ENCODE measurements at regions not wholly inside any gene's neighbourhood (a gene's known extent, or its start where the extent isn't known, plus 50 kb on each side); places are given as distances from the start of the nearest gene placed in this dataset.

DNA sequence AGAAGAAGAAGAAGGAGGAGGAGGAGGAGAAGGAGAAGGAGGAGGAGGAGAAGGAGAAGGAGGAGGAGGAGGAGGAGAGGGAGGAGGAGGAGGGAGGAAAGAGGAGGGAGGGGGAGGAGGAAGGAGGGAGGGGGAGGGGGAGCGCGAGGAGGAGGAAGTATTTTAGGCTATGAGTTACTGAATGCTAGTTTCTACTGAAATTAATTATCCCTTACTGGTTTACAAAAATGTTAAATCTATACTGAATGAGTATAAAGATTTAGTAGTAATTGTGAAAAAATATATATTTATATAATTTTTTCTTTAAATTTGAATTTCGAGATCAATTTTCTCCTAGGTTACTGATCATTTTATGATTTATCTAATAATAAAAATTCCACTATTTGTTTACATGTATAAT, 1769.0 kb upstream of the NUDT12 start:
- WGBS, 2 donors, result 78 to 81% methylated on average over 3 of the region's 3 CpGs
- H3K9me3 ChIP-seq, result no peaks in the 10 kb centered on the region
- no peak overlapping the region for H3K27ac ChIP-seq
- H3K36me3 ChIP-seq, result no peaks in the 10 kb centered on the region
- ATAC-seq (ENCODE audit: low FRiP score in 2 of 2) (no peak), DNase-seq (no peak)
- no peaks in the 10 kb centered on the region for H3K27me3 ChIP-seq
- TF ChIP-seq, protein P1, sequence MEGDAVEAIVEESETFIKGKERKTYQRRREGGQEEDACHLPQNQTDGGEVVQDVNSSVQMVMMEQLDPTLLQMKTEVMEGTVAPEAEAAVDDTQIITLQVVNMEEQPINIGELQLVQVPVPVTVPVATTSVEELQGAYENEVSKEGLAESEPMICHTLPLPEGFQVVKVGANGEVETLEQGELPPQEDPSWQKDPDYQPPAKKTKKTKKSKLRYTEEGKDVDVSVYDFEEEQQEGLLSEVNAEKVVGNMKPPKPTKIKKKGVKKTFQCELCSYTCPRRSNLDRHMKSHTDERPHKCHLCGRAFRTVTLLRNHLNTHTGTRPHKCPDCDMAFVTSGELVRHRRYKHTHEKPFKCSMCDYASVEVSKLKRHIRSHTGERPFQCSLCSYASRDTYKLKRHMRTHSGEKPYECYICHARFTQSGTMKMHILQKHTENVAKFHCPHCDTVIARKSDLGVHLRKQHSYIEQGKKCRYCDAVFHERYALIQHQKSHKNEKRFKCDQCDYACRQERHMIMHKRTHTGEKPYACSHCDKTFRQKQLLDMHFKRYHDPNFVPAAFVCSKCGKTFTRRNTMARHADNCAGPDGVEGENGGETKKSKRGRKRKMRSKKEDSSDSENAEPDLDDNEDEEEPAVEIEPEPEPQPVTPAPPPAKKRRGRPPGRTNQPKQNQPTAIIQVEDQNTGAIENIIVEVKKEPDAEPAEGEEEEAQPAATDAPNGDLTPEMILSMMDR (IDR thresholded peaks at IDR 0.05), result no peak
- TF ChIP-seq POLR2AphosphoS5 (IDR thresholded peaks at IDR 0.05) (no peak), POLR2A (IDR thresholded peaks at IDR 0.05) (no peak), EP300 (IDR thresholded peaks at IDR 0.05) (no peak)
- no peaks in the 10 kb centered on the region for H3K4me1 ChIP-seq
- no peak overlapping the region for H3K4me3 ChIP-seq

DNA sequence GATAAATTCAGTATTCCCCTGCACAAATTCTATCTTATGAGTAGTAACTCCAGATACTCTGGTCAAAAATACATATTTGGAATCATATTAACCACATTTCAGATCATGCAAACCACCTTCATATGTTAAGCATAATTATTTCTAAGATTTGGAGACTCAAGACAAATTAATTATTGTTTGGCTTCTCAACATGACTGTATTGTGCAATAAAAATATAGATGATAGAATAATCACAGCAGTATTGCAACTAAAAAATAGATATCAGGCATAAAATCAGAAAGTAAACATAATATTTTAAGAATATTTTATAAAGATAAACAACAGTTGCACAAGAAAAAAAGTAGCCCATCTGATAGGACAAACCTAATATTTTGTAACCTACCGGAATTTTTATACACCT, 1767.6 kb upstream of the NUDT12 start:
- Histone ChIP-seq H3K4me1 (no peaks in the 10 kb centered on the region), H3K27ac (no peak overlapping the region), H3K9me3 (no peaks in the 10 kb centered on the region), H3K27me3 (no peaks in the 10 kb centered on the region), H3K36me3 (no peaks in the 10 kb centered on the region), H3K4me3 (no peak overlapping the region)
- DNase-seq (no peak), ATAC-seq (ENCODE audit: low FRiP score in 2 of 2) (no peak)
- TF ChIP-seq, protein P1 (IDR thresholded peaks at IDR 0.05), result no peak
- TF ChIP-seq POLR2AphosphoS5 (IDR thresholded peaks at IDR 0.05) (no peak), EP300 (IDR thresholded peaks at IDR 0.05) (no peak), POLR2A (IDR thresholded peaks at IDR 0.05) (no peak)
- 91 to 94% methylated on average over 1 of the region's 1 CpG for WGBS, 2 donors

DNA sequence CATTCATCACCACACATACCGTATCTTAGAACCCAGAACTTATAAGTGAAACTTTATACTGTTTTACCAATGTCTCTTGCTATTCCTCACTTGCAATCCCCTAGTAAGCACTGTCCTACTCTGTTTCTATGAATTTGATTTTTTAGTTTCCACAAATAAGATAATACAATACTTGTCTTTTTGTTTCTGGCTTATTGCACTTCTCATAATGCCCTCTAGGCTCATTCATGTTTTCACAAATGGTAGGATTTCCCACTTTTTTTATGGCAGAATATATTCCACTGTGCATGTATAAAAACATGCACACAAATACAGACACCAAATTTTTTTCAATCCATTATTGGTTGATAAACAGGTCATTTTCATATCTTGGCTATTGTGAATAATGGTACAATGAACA, 1742.3 kb upstream of the NUDT12 start:
- no peak overlapping the region for H3K27ac ChIP-seq
- no peaks in the 10 kb centered on the region for H3K36me3 ChIP-seq
- WGBS, 2 donors, result 94 to 98% methylated on average over 1 of the region's 1 CpG
- ATAC-seq (ENCODE audit: low FRiP score in 2 of 2), result no peak
- H3K4me1 ChIP-seq, result no peaks in the 10 kb centered on the region
- H3K27me3 ChIP-seq, result no peaks in the 10 kb centered on the region
- TF ChIP-seq EP300 (IDR thresholded peaks at IDR 0.05) (no peak), POLR2A (IDR thresholded peaks at IDR 0.05) (no peak), POLR2AphosphoS5 (IDR thresholded peaks at IDR 0.05) (no peak)
- TF ChIP-seq, protein P1 (IDR thresholded peaks at IDR 0.05), result no peak
- no peak for DNase-seq
- H3K4me3 ChIP-seq, result no peak overlapping the region
- no peaks in the 10 kb centered on the region for H3K9me3 ChIP-seq

DNA sequence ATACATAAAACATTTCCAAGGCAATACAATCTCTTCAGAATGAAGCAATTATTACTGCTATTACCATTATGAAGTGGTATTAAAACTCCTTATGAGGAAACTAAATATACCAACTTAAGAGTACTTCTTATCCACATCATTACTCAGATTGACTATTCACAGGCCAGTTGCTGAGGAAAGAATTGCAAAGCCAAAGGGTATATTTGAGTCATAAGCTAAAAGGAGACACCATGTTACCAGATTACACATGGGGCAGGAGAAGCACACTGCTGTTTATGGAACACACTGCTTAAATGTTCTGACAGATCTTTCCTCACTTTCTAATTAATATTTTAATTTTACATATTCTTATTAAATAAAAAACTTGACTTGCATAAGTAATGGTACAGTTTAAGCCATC, 1726.4 kb upstream of the NUDT12 start:
- Histone ChIP-seq H3K36me3 (no peaks in the 10 kb centered on the region), H3K27ac (no peak overlapping the region), H3K4me3 (no peak overlapping the region), H3K4me1 (no peaks in the 10 kb centered on the region), H3K9me3 (no peaks in the 10 kb centered on the region), H3K27me3 (no peaks in the 10 kb centered on the region)
- DNase-seq, result no peak
- no peak for ATAC-seq (ENCODE audit: low FRiP score in 2 of 2)
- no peak for TF ChIP-seq EP300 (IDR thresholded peaks at IDR 0.05)
- no peak for TF ChIP-seq POLR2A (IDR thresholded peaks at IDR 0.05)
- TF ChIP-seq, protein P1 (IDR thresholded peaks at IDR 0.05), result no peak

DNA sequence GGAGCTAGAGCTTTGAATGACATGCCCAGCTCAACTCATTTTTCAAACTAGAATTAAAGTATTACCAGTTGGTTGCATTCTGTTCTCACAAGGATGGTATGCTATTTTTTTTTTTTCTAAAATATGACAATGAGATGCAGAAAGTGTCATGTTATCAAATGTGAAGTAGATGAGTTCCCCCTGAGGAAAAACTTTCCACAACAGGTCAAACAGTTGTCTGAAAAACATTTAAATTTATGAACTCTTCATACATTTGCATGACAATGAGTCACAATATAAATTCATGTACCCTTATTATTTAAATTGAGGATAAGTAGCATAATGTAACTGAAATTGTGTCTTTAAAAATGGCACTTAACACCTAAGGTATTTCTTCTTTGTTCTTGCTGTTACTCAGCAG, 1720.5 kb upstream of the NUDT12 start:
- no peak for DNase-seq
- Histone ChIP-seq H3K9me3 (no peaks in the 10 kb centered on the region), H3K27ac (no peak overlapping the region), H3K27me3 (no peaks in the 10 kb centered on the region), H3K4me3 (no peak overlapping the region), H3K36me3 (no peaks in the 10 kb centered on the region), H3K4me1 (no peaks in the 10 kb centered on the region)
- TF ChIP-seq, protein P1 (IDR thresholded peaks at IDR 0.05), result no peak
- TF ChIP-seq POLR2AphosphoS5 (IDR thresholded peaks at IDR 0.05) (no peak), EP300 (IDR thresholded peaks at IDR 0.05) (no peak), POLR2A (IDR thresholded peaks at IDR 0.05) (no peak)
- no peak for ATAC-seq (ENCODE audit: low FRiP score in 2 of 2)
